NCI-H1105 (cell line): ENCODE measurements at regions not wholly inside any gene's neighbourhood (a gene's known extent, or its start where the extent isn't known, plus 50 kb on each side); places are given as distances from the start of the nearest gene placed in this dataset.
"Not testable (repeated sequence)": the region's sequence is repeated elsewhere in the genome, so short reads cannot be mapped to it uniquely, and the experiment has no call there.

ENCODE experiments used
- DNase-seq: peaks from one replicate; lab custom pipeline; 2025; lab: John Stamatoyannopoulos, UW

DNA sequence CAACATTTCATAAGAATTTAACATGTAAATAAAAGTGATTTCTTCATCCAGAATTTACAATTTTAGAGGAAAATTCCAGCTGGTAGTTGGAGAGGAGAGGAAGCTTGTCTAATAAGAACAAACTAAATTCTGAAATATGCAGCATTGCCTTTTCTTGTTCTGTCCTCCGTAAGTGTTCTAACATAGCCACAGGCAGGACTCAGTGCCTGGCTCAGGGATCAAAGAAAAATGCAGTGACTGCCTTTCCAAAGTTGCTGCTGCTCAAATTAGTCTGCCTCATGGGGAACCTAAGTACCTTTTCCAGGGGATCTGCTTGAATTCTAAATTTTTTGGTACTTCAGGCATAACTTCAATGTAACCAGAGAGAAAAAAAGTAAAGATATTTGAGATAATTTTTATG is 713.0 kb upstream of the CADM2 start:
- DNase-seq: no peak

DNA sequence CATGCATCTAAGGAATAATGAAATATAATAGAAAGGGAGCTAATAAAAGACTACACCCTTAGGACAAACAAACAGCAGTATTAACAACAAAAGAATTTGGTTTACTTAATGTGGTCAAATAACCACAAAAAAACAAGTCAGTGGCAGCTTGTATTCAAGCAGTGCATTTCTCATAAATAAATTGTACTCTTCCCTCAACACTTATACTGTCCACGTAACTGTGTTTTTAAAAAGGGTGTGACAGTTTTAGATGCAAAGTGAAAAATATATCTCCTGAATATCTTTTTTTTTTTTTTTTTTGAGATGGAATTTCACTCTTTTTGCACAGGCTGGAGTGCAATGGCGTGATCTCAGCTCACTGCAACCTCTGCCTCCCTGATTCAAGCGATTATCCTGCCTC is 698.2 kb upstream of the CADM2 start:
- no peak for DNase-seq

GRCh38 chr3:84265768-84266167 is 693.0 kb upstream of the CADM2 start:
- DNase-seq: no peak

DNA sequence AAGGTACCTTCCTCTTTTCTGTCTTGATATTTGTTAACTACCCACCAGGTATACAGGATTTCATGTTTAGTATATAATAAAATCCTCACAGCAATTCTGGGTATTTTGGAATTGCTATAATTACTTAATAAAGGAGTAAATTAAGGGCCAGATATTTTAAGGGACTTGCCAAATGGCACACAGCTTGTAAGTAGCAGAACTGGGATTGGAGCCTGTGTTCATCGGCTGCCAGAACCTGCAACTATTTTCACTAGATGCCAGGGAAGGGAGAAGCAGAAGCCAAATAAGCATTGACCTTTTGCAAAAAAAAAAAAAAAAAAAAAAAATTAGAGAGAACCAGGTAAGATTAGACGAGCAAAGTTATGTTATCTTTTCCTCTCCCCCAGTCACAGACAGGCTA is 683.3 kb upstream of the CADM2 start:
- no peak for DNase-seq

GRCh38 chr3:84277562-84278224 is 681.1 kb upstream of the CADM2 start:
- no peak for DNase-seq

DNA sequence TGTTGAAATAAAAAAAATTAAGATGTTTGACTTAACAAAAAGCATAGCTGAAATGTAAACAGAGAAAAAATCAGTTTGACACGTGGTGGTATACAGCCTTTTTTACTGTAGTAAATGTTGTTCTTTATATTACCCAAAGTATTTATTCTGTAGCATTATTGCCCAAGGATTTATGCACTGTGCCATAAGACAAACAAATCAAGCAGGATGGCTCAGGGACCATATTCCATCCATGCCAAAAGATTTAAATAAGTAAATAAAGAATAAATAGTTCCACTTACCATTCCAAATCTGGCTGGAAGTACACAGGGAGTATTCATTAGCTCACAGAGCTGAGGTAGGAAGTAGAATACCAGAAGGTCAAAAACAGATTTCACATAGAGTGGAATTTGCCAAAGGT is 666.7 kb upstream of the CADM2 start:
- DNase-seq: no peak

DNA sequence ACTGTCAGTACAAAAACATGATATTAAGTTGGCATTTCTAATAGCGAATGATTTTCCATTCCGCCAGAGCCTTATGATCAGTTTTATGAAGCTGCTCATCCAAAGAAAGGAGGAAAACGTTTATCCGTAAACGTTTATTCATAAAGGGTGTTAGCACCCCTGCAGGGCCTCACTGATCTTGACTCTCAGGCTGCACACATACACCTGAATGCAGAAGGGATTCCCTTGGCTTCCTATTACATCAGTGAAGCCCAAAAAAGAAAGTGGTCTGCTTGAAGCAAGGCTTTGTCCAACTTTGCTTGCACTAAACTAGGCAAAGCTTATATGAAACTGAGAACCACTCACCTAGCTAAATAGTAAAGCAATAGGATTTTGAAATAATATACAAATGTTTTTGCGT is 659.5 kb upstream of the CADM2 start:
- no peak for DNase-seq

DNA sequence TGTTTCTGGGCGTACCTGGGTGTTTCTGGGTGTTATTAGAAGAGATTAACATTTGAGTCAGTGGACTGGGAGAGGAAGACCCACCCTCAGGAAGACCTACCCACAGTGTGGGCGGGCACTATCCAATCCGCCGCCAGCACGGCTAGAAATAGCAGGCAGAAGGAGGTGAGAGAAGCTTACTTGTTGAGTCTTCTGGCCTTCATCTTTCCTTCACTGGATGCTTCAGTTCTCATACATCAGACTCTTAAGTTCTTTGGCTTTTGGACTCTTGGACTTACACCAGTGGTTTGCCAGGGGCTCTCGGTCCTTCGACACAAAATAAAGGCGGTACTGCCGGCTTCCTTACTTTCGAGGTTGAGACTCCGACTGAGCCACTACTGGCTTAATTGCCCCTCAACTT is 654.6 kb upstream of the CADM2 start:
- no peak for DNase-seq

GRCh38 chr3:84307339-84307738 is 651.5 kb upstream of the CADM2 start:
- DNase-seq: no peak

DNA sequence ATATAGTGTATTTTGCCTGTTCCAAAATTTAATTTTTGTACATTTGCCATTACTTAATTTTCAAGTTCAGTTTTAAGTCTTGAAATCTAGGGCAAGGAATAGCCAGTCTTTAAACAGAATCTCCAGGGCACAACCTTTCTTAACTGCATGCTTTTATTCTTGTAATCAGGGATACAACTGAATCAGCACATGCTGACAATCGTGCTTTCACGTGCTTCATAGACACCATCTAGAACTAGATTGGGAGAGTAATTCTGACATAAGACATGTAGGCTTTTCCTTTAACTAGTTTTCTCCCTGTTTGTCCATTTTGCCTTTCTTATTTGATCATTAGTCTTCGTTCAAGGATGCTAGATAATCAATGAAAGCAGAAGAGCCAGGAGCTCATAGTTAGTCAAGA is 650.4 kb upstream of the CADM2 start:
- DNase-seq: no peak

GRCh38 chr3:84318273-84318809 is 640.4 kb upstream of the CADM2 start:
- no peak for DNase-seq

DNA sequence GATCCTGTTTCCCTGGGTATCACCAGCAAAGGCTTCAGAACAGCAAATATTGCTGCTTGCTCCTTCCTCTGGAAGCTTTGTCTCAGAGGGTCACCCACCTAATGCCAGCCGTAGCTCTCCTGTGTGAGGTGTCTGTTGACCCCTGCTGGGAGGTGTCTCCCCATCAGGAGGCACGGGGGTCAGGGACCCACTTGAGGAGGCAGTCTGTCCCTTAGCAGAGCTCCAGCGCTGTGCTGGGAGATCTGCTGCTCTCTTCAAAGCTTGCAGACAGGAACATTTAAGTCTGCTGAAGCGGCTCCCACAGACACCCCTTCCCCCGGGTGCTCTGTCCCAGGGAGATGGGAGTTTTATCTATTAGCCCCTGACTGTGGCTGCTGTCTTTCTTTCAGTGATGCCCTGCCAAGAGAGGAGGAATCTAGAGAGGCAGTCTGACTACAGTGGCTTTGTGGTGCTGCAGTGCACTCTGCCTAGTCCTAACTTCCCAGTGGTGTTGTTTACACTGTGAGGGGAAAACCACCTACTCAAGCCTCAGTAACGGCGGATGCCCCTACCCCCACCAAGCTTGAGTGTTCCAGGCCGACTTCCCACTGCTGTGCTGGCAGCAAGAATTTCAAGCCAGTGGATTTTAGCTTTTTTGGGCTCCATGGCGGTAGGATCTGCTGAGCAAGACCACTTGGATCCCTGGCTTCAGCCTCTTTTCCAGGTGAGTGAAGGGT is 593.1 kb upstream of the CADM2 start:
- DNase-seq: not testable (repeated sequence)
